Stimulated activated CD8-positive, alpha-beta memory T cell treated with anti-CD3 and anti-CD28 coated beads, Interleukin-4, amount 100 ng/mL, for 48 hours (primary cell): ENCODE measurements at regions not wholly inside any gene's neighbourhood (a gene's known extent, or its start where the extent isn't known, plus 50 kb on each side); places are given as distances from the start of the nearest gene placed in this dataset.
"Not testable (repeated sequence)": the region's sequence is repeated elsewhere in the genome, so short reads cannot be mapped to it uniquely, and the experiment has no call there.

Experiments used
- DNase-seq: peaks from one replicate; pipeline ENCODE4 v3.0.0-alpha.2; 2020

- no peak for DNase-seq
These were observed 356.5 kb upstream of the CELF2 start for GRCh38 chr10:10661176-10661575.

- no peak for DNase-seq
These were observed 354.8 kb upstream of the CELF2 start for GRCh38 chr10:10662716-10663408.

- DNase-seq: no peak
These were observed 354.1 kb upstream of the CELF2 start for GRCh38 chr10:10663622-10664021.

GRCh38 chr10:10665750-10666149 is 351.9 kb upstream of the CELF2 start:
- no peak for DNase-seq

- no peak for DNase-seq
These were observed 350.2 kb upstream of the CELF2 start for GRCh38 chr10:10667466-10667865.

GRCh38 chr10:10676972-10677371 is 340.7 kb upstream of the CELF2 start:
- DNase-seq: no peak

GRCh38 chr10:10677479-10677878 is 340.2 kb upstream of the CELF2 start:
- peak; percentile 49 for DNase-seq

GRCh38 chr10:10680496-10680895 is 337.2 kb upstream of the CELF2 start:
- no peak for DNase-seq

GRCh38 chr10:10684972-10685371 is 332.7 kb upstream of the CELF2 start:
- DNase-seq: no peak

- no peak for DNase-seq
These were observed 332.1 kb upstream of the CELF2 start for GRCh38 chr10:10685566-10685965.

GRCh38 chr10:10687751-10688150 is 329.9 kb upstream of the CELF2 start:
- DNase-seq: no peak

- no peak for DNase-seq
These were observed 318.2 kb upstream of the CELF2 start for GRCh38 chr10:10699427-10699826.

GRCh38 chr10:10701084-10701611 is 316.5 kb upstream of the CELF2 start:
- no peak for DNase-seq

- no peak for DNase-seq
These were observed 315.5 kb upstream of the CELF2 start for GRCh38 chr10:10702211-10702610.

GRCh38 chr10:10703382-10703781 is 314.3 kb upstream of the CELF2 start:
- DNase-seq: no peak

- no peak for DNase-seq
These were observed 305.4 kb upstream of the CELF2 start for GRCh38 chr10:10712155-10712704.

- no peak for DNase-seq
These were observed 303.3 kb upstream of the CELF2 start for GRCh38 chr10:10714327-10714726.

GRCh38 chr10:10716972-10717371 is 300.7 kb upstream of the CELF2 start:
- no peak for DNase-seq

GRCh38 chr10:10722422-10722821 is 295.2 kb upstream of the CELF2 start:
- no peak for DNase-seq

- DNase-seq: no peak
These were observed 292.5 kb upstream of the CELF2 start for GRCh38 chr10:10725196-10725595.

GRCh38 chr10:10726101-10726500 is 291.6 kb upstream of the CELF2 start:
- DNase-seq: no peak

- DNase-seq: not testable (repeated sequence)
These were observed 290.3 kb upstream of the CELF2 start for GRCh38 chr10:10727411-10727810.

- no peak for DNase-seq
These were observed 289.9 kb upstream of the CELF2 start for GRCh38 chr10:10727812-10728211.

- DNase-seq: no peak
These were observed 287.1 kb upstream of the CELF2 start for GRCh38 chr10:10730471-10731043.
